Colonic mucosa (tissue), 4 donors: ENCODE measurements at regions not wholly inside any gene's neighbourhood (a gene's known extent, or its start where the extent isn't known, plus 50 kb on each side); places are given as distances from the start of the nearest gene placed in this dataset.
"Not testable (repeated sequence)": the region's sequence is repeated elsewhere in the genome, so short reads cannot be mapped to it uniquely, and the experiment has no call there.

Source experiments
- DNase-seq: peaks from one replicate; pipeline ENCODE4 v3.0.0-alpha.2; 2020
- H3K27ac ChIP-seq: fragments of 200-600 bp; one replicate; pipeline ENCODE4 v1.8.0; 2021
- H3K27me3 ChIP-seq: fragments of 200-600 bp; one replicate; pipeline ENCODE4 v1.8.0; 2021
- H3K36me3 ChIP-seq: fragments of 200-600 bp; one replicate; pipeline ENCODE4 v1.8.0; 2021
- H3K4me1 ChIP-seq: fragments of 200-600 bp; one replicate; pipeline ENCODE4 v1.8.0; 2021; ENCODE audit warnings: mild to moderate bottlenecking
- H3K4me3 ChIP-seq: fragments of 200-600 bp; one replicate; pipeline ENCODE4 v1.8.0; 2021
- H3K9ac ChIP-seq, 2 donors: one replicate each; pipeline ENCODE4 v1.7.0; 2013; ENCODE audit warnings: control low read depth in 2 of 2, low read depth in 2 of 2, low read length in 2 of 2
- H3K9me3 ChIP-seq: fragments of 200-600 bp; one replicate; pipeline ENCODE4 v1.8.0; 2021
- intact Hi-C: fragments of 100-400 bp; cut with DNase I; formaldehyde crosslinking; loops from one replicate; pipeline ENCODE4 v1.14.1; 2022
- TF ChIP-seq, protein P1 (sequence below): fragments of 200-600 bp; IDR thresholded peaks from one replicate; pipeline ENCODE4 v1.8.0; 2022; ENCODE audit warnings: antibody characterized with exemption, mild to moderate bottlenecking
- donor health status: healthy.
- donor health status: DM: no; HTN: no; CAD: no.
- donor health status: DM: no; HTN: no; CAD: no.

DNA sequence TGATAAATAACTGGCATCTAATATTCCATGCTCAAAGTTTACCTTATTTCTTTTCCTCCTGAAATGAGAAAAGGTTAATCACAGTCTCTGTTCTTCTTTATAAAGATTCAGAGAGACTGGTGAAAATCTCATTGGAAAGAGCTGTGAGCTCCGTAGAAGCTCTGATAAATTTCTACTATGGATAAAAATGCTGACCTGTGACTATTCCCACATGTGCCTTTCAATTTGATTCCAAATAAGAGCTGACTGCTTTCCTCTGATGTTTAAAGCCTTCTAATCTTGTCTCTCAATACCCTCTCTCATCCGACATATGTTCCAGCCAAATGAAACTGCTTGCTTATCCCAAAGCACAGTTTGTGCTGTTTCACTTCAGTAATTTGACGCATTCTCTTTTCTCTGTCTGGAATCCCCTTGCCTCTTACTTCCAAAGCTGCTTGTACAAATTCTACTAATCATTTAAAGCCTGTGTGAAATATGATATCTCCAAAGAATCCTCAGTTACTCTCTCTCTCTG, 130.1 kb downstream of the RTP4 start:
- intact Hi-C loops = no loop called here
- no peak overlapping the region for H3K27ac ChIP-seq
- no peaks in the 10 kb centered on the region for H3K27me3 ChIP-seq
- no peaks in the 10 kb centered on the region for H3K9me3 ChIP-seq
- no peak for DNase-seq
- no peaks in the 10 kb centered on the region for H3K4me1 ChIP-seq
- no peak overlapping the region for H3K9ac ChIP-seq
- H3K4me3 ChIP-seq = no peak overlapping the region
- TF ChIP-seq, protein P1, sequence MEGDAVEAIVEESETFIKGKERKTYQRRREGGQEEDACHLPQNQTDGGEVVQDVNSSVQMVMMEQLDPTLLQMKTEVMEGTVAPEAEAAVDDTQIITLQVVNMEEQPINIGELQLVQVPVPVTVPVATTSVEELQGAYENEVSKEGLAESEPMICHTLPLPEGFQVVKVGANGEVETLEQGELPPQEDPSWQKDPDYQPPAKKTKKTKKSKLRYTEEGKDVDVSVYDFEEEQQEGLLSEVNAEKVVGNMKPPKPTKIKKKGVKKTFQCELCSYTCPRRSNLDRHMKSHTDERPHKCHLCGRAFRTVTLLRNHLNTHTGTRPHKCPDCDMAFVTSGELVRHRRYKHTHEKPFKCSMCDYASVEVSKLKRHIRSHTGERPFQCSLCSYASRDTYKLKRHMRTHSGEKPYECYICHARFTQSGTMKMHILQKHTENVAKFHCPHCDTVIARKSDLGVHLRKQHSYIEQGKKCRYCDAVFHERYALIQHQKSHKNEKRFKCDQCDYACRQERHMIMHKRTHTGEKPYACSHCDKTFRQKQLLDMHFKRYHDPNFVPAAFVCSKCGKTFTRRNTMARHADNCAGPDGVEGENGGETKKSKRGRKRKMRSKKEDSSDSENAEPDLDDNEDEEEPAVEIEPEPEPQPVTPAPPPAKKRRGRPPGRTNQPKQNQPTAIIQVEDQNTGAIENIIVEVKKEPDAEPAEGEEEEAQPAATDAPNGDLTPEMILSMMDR = no peak
- H3K36me3 ChIP-seq = no peaks in the 10 kb centered on the region

DNA sequence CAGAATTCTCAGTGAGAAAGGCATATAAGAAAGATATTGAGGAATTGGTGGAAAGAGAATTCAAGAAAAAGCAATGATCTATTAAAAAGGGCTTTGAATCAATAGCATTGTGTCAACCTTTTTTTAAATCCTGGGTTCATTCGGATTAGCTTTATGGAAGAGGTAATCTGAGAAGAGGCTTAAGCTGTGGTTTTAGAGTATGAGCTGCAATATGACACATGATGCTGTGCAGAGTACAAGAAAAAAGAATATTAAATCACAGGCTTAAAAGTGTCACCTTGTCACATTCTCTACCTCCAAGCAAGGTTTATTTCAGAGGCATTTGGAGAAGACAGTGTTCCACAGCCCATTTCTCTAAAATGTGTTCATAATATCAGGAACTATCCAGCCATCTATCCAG, 128.9 kb downstream of the RTP4 start:
- DNase-seq = no peak
- Histone ChIP-seq H3K36me3 (no peaks in the 10 kb centered on the region), H3K9me3 (no peaks in the 10 kb centered on the region), H3K27ac (no peak overlapping the region), H3K4me1 (no peaks in the 10 kb centered on the region), H3K4me3 (no peak overlapping the region), H3K27me3 (no peaks in the 10 kb centered on the region), H3K9ac (no peak overlapping the region)
- intact Hi-C loops = no loop called here
- TF ChIP-seq, protein P1 = no peak

DNA sequence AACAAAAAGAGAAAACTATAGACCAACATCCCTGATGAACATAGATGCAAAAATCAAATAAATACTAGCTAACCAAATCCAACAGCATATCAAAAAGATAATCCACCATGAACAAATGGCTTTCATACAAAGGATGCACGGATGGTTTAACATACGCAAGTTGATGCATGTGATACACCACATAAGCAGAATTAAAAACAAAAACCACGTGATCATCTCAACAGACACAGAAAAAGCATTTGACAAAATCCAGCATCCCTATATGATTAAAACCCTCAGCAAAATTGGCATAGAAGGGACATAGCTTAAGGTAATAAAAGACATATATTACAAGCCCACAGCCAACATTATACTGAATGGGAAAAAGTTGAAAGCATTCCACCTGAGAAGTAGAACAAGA, 125.9 kb downstream of the RTP4 start:
- intact Hi-C loops, H3K4me1 ChIP-seq, H3K9me3 ChIP-seq, H3K27me3 ChIP-seq, H3K36me3 ChIP-seq, H3K9ac ChIP-seq, H3K4me3 ChIP-seq, DNase-seq, H3K27ac ChIP-seq: not testable (repeated sequence)

DNA sequence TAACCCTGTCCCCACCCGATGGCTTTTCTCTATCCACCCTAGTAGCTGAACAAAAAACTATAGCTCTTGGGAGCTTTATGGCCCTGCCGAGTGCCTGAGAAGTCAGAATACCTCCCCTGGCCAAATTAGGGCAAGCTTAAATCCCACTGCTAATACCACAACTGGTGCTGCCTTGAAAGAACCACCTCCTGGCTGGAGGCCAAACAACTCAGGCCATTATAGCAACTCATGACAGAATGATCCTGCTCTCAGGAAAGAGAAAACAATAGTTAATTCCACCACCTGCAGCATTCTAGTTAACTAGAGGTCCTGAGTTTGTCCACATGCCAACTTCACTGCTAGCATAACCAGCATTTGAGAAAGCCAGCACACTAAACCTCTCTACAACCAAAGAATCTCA, 123.2 kb downstream of the RTP4 start:
- no peaks in the 10 kb centered on the region for H3K9me3 ChIP-seq
- H3K9ac ChIP-seq = no peak overlapping the region
- no peak for DNase-seq
- no peak overlapping the region for H3K27ac ChIP-seq
- TF ChIP-seq, protein P1 = no peak
- intact Hi-C loops = no loop called here
- no peaks in the 10 kb centered on the region for H3K36me3 ChIP-seq
- H3K4me3 ChIP-seq = no peak overlapping the region
- no peaks in the 10 kb centered on the region for H3K4me1 ChIP-seq
- no peaks in the 10 kb centered on the region for H3K27me3 ChIP-seq

DNA sequence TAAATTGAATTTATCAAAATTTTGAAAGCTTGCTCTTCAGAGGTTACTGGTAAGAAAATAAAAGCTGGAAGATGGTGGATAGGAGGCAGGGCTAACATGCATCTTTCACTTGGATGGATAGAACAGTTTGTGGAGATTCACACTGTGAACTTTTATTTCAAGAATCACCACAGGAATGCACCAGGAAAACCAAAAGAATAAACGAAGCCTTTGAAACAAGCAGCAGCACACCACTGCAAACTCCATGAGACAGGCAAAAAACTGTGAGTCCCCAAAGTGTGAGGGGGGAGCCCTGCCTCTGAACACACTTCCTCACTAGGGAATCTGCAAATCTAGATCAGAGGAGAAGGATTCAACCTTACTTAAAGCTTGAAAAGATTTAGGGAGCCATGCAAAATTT, 122.2 kb downstream of the RTP4 start:
- H3K4me3 ChIP-seq = no peak overlapping the region
- intact Hi-C loops = no loop called here
- H3K27me3 ChIP-seq = no peaks in the 10 kb centered on the region
- H3K9ac ChIP-seq = no peak overlapping the region
- no peaks in the 10 kb centered on the region for H3K9me3 ChIP-seq
- TF ChIP-seq, protein P1 = no peak
- no peak overlapping the region for H3K27ac ChIP-seq
- H3K4me1 ChIP-seq = no peaks in the 10 kb centered on the region
- no peak for DNase-seq
- no peaks in the 10 kb centered on the region for H3K36me3 ChIP-seq

DNA sequence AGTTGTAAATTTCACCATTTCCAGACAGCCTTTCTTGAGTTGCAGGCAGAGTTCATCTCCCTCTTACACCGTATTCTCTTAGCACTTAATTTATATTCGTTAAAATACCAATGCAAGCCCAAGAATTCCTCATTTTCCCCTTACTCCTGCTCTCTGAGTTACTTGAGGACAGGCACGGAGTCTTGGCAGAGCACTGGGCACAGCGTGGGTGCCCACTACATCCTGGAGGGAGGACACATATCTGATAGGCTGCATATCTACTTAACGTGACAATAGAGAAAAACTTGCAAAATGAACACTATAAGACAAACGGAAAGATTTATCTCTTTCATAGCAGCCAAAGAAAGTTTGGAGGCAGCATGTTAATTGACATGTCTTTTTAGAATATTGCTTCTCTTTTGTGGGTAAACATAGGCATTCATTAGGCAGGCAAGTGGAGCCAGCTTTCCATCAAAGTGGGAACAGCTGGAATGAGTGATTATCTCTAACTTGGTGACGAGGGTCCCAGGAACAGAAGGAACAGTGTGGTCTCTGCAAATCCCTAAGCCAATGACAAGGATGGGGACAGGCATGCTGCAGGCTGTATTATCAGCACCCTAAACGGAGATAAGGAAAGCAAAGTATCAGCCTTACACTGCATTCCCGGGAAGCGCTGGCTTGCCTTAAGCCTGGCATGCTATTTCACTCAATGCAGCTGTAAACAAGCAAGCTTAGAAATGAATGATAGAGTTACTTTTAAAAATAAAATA, 116.5 kb downstream of the RTP4 start:
- TF ChIP-seq, protein P1 = no peak
- no peaks in the 10 kb centered on the region for H3K36me3 ChIP-seq
- intact Hi-C loops = no loop called here
- H3K9ac ChIP-seq = no peak overlapping the region
- no peak for DNase-seq
- no peak overlapping the region for H3K4me3 ChIP-seq
- no peaks in the 10 kb centered on the region for H3K4me1 ChIP-seq
- no peak overlapping the region for H3K27ac ChIP-seq
- no peaks in the 10 kb centered on the region for H3K9me3 ChIP-seq
- no peaks in the 10 kb centered on the region for H3K27me3 ChIP-seq
